NCI-H187 treated with DMSO at 0.1 percent for 48 hours (cell line): ENCODE measurements at regions not wholly inside any gene's neighbourhood (a gene's known extent, or its start where the extent isn't known, plus 50 kb on each side); places are given as distances from the start of the nearest gene placed in this dataset.
"Not testable (repeated sequence)": the region's sequence is repeated elsewhere in the genome, so short reads cannot be mapped to it uniquely, and the experiment has no call there.

ENCODE experiments used
- DNase-seq: peaks from one replicate; lab custom pipeline; 2025; lab: John Stamatoyannopoulos, UW

DNA sequence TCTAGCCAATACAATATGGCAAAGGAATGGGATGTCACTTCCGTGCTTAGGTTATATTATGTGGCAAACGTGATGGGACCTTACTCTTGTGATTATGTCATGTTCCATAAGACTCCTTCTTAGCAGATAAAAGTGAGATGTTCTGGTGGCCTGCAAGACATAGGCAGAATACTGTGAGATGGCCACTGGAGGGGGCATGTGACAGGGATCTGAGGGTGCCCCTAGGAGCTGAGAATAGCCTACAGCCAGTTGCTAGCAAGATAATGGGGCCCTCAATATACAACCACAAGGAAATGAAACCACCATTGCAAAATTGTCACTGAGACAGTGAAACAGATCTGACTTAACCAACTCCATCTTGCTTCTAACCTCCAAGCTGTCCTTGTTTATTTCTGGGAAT is 151.4 kb upstream of the SSTR1 start:
- DNase-seq, result no peak

DNA sequence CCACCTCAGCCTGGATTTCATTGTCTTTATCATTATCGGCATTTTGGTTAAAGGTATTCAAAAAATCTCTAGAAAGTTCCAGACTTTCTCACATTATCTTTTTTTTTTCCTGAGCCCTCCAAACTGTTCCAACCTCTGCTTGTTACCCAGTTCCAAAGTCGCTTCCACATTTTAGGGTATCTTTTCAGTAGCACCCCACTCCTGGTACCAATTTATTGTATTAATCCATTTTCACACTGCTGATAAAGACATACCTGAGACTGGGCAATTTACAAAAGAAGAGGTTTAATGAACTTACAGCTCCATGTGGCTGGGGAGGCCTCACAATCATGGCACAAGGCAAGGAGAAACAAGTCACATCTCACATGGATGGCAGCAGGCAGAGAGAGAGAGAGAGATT is 145.5 kb upstream of the SSTR1 start:
- DNase-seq, result not testable (repeated sequence)

DNA sequence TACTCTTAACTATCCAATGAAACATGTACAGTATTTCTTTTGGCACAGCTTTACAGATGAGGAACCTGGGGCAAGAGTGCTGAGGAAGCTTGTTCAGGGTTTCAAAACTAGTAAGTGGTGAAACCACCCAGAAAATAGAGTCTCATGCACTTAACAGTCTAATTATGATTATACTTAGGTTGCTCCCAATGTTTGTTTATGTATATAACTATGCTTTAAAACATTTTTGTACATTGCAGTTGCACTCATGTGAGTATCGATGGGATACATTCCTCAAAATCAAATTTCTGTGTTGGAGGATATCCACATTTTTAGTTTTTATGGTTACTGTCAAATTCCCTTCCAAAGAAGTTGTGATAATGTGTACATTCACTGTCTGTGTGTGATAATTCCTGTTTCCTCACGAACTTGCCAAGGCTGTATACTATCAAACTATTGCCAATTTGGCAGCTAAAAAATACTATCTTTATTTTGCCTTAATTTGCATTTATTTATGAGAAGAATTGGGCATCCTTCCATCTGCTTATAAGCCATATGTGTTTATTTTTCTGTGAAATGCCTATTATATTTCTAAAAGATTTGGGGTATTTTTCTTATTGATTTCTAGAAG is 143.9 kb upstream of the SSTR1 start:
- no peak for DNase-seq

DNA sequence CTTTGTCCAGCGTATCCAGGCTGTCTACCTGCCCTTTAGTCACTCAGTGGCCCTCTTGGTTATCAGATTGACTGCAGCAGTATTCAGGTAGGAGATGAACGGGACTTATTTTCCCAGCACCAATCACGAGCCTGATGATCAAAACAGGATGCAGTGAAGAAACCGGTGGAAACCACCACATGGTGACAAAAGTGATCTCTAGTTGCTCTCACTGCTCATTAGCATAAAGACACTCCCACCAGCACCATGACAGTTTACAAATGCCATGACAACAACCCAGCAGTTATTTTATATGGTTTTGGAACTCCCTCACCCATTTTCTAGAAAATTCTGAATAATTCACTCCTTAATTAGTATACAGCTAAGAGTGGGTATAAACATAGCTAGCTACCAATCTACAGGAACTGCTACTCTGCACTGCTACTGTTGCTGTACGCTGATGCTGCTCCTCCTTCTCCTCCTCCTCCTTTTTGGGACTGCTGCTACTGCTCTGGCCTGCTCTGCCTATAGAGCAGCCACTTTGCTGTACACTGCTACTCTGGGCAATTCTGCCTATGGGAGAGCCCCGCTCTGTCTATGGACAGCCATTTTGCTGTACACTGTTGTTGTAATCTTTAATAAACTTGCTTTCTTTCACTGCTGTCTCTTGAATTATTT is 142.5 kb upstream of the SSTR1 start:
- DNase-seq, result no peak

DNA sequence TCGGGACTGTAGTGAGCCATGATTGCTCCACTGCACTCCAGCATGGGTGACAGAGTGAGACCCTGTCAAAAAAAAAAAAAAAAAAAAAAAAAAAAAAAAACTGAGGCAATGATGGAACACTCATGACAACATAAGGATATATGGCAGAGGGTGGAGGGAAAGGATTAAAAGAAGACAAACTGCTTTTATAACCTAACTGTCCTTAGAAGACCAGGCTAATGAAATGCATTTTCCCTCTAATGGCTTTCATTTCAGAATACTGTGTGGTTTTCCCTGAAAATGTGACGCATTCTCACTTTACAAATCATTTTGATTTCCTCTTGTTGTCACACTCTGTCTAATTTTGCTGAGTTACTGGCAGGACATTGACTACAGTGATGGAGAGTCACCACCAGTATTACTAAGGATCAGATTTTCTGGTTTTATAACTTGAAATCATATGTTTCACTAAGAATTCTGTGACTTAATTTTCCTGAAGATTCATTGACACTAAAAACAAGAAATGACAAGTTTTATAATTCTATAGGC is 137.6 kb upstream of the SSTR1 start:
- DNase-seq, result no peak

DNA sequence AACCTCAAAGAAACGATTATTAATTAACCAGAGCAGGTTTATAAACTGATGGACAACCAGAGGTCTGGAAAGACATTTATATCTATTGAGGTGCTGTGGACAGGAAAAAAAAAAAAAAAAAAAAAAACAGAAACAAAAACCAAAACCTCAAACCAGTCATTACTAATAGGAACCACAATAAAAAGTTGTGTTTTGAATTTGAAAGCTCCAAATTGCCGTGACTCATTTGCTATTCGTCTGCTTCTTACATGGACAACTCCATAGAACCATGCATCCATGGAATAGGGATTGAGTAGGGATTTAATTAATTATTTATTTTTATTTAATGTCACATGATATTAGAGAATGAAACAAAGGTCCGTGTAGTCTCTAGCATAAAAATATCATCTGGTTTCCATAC is 134.1 kb upstream of the SSTR1 start:
- no peak for DNase-seq

DNA sequence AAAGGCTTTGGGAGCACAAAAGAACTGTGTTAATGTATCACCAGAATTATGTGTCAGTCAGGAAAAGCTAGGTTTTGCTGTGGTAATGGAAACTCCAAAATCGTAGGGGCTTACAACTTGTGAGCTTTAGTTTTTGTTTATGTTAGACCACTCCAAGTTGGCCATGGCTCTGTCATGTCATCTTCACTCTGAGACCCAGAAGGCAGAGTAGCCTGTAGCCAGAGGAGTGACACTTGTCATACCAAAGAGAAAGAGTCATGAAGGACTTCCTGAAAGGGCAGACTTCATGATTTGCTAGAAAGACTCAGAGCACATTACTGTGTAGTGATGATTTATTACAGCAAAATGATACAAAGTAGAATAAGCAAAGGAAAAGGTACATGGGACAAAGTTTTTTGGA is 133.6 kb upstream of the SSTR1 start:
- DNase-seq, result no peak

DNA sequence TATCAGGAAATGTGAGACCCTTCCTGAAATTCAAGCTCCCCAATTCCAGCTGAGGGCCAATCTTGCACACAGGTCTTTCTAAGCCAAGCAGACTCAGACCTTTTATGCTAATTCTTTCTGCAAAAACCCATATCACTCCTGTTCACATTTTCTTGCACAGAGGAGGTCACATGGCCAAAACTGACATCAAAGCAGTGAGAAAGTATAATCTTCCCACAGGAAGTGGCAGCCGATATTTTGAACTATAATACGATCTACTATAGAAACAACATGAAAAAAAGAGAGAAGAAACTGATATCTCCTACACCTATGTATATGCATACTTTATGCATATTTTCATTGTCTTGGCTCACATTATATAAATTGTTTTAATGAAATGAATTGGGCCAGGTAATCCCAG is 132.9 kb upstream of the SSTR1 start:
- no peak for DNase-seq

DNA sequence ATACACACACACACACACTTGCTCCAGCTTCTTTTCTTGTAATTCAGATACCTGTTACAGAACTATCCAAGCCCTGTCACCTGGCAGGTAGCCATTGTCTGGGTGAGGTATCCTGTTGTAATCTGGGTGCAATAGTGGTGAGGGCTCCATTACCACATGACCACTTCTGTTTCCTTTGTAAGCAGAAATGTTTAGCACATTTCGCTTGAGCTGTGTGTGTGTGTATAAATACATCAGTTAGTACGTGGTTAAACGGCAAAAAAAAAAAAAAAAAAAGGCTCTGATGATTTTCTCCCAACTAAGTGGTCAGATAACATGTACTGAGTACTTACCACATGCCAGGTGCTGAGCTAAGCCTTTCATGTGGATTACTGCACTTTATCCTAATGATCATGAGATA is 129.3 kb upstream of the SSTR1 start:
- DNase-seq, result no peak

DNA sequence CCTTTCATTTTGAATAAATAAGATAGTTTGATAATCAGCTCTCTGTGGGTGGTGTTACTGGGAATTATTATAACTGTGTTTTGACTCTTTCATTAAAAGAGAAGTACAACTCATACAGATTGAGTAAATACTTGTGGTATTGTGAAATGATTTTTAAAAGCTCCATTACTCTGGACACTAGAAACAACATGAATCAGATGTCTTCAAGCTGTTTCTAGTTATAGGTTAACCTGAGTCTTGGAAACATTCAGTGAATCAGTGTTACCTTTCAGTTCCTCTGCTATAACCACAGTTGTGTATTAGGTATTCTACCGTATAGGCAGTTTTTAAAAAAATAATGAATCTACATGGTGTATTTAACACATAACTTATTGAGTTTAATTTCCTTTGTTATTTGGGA is 128.4 kb upstream of the SSTR1 start:
- no peak for DNase-seq

DNA sequence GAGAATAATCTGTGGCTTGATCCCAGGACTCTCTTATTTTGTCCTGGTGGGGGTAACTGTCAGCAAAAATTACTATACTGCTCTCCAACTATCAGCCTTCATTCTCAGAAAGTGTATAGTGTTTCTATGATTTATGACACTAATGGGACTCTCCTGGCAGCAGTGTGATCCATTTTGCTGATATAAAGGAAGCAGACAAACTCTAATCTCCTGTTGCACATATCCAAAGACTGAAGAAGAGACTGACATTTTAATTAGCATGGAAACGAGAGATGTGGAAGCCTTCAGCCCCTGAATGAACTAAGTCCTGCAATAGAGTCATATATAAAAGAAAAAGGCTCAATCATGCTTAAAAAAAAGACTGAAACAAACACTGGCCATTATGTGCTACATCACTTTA is 127.8 kb upstream of the SSTR1 start:
- no peak for DNase-seq

DNA sequence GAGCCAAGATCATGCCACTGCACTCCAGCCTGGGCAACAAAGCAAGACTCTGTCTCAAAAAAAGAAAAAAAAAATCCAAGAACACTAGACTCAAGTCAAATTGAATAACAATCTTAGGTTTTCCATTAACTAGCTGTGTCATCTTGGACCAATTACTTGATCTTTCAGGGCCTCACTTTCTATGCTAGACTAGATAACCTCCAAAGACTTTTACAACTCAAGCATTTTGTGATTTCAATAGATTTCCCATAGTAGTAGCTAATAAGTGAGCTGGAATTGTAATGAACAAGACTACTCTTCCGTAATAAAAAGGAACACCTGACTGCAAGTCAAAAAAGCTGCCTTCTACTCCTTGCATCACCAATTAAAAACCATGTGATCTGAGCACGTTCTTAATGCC is 127.0 kb upstream of the SSTR1 start:
- DNase-seq, result no peak

DNA sequence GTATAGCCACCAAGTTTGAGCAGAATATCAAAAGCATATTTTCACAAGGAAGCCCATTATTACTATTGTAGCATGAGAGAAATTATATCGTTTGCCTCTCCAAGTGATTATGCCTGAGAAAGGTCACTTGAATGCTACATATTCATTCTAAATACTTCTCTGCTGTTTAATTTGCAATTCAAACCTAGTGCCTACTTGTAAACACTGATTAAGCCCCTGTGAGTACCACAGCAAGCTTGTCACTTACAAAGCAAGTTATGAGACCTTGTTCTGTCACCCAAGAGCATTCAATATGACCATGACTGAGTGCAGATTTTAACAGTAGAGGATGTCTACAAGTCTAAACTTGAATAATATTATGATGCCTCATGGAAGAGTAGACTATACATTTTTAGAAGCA is 124.7 kb upstream of the SSTR1 start:
- no peak for DNase-seq

DNA sequence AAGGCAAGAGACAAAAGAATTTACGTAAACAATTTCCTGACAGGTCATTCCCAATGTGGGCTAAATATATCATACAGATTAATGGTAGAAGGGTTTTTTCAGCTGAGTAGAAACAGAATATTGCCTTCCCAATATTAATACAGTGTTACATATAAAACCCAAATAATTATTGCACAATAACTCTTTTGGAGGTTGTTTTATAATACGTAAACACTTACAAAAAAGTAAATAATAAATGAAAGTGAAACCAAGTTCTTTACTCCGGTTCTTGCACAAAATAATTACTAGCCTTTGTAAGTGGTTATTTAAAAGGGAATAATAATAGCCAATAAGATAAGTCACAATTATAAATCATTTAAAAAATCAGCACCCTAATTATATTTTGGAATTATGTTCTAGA is 118.6 kb upstream of the SSTR1 start:
- no peak for DNase-seq

DNA sequence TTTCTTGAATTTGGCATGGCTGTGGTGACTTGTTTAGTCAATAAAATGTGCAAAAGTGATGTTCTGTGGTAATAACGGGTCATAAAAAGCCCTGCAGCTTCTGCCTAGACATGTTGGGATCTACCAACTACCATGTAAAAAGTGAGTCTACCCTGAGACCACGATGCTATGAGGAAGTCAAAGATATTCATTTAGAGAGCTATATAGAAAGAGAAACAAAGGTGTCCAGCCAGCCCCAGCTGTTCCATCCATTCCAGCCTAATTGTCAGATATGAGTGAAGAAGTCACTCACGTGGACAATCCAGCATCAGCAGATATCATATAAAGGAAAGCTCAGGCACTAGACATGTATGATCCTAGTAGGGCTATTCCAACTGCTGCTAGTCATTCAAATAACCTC is 117.2 kb upstream of the SSTR1 start:
- no peak for DNase-seq

DNA sequence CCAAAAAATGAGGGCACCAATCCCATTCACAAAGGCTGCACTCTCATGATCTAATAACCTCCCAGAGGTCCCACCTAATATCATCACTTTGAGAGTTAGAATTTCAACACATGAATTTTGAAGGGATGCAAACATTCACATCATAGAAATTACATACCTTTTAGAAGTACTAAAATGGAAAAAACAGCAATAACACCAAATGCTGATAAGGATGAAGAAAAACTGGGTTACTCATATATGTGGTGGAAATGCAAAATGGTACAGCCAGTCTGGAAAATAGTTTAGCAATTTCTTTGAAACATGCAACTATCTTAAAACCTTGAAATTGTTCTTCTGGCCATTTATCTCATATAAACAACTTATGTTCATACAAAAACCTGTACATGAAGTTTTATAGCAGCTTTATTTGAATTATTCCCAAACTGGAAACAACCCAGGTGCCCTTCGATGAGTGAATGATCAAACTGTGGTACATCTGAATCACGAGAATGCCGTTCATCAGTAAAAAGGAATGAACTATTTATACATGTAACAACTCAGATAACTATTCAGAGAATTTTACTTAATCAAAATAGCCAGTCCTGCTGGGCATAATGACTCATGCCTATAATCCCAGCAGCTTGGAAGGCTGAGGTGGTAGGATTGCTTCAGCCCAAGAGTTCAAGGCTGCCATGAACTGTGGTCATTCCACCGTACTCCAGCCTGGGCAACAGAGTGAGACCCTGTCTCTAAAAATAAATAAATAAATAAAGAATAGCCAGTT is 109.4 kb upstream of the SSTR1 start:
- DNase-seq, result no peak

DNA sequence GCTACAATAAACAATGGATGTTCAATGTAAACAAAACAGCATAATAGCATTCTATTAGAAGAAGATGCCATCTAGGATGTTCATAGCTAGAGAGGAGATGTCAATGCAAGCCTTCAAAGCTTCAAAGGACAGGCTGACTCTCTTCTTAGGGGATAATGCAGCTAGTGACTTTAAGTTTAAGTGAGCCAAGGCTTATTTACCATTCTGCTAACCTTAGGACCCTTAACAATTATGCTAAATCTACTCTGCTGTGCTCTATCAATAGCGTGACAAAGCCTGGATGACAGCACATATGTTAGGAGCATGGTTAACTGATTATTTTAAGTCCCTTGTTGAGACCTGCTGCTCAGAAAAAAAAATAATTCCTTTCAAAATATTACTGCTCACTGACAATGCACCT is 106.0 kb upstream of the SSTR1 start:
- no peak for DNase-seq

DNA sequence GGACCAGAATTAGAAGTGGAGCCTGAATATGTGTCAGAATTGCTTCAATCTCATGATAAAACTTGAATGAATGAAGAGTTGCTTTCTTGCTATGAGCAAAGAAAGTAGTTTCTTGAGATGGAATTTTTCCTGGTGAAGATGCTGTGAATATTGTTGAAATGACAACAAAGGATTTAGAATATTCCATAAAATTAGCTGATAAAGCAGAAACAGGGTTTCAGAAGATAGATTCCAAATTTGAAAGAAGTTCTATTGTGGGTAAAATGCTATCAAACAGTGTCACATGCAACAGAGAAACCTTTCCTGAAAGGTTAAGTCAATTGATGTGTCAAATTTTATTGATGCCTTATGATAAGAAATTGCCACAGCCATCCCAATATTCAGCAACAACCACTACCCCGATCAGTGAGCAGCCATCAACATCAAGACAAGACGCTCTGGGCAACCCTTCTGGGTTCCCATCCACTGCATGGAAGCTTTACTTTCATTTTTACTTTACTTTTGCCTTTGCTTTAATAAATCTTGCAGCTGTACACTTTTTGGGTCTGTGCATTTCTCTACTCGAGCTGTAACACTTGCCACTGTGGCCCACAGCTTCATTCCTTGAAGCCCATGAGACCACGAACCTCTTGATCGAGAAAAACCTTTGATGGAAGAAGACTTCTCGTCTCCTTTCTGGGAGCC is 104.0 kb upstream of the SSTR1 start:
- no peak for DNase-seq

DNA sequence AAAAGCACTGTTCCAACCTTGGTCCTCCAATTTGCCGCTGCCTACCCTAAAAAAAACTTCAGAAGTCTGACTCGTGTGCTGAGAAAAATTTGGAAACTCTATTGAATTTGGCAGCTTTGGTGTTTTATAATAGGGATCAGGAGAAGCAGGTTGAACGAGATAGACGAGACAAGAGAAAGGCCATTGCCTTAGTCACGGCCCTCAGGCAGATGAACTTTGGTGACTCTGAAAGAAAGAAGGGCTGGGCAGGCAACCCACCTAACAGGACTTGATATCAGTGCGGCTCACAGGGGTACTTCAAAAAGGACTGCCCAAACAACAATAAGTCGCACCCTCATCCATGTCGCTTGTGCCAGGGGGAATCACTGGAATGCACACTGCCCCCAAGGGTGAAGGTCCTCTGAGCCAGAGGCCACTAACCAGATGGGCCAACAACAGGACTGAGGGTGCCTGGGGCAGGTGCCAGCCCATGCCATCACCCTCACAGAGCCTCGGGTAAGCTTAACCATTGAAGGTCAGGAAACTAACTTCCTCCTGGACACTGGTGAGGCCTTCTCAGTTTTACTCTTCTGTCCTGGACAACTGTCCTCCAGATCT is 102.5 kb upstream of the SSTR1 start:
- DNase-seq, result no peak

DNA sequence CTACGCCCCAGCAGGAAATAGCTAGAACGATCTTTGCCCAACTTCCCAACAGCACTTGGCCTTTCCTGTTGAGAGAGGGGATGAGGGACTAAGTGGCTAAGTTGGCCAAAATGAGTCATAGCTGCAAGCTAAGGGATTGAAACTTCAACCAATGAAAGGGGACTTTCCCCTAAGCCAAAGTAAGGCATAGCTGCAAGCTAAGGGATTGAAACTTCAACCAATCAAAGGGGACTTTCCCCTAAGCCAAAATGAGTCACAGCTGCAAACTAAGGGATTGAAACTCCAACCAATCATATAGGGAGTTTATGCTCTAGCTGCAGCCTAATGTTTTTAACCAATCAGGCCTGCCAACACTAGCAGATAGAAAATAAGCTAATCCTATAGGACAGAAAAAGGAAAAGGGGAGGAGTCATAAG is 100.5 kb upstream of the SSTR1 start:
- no peak for DNase-seq

DNA sequence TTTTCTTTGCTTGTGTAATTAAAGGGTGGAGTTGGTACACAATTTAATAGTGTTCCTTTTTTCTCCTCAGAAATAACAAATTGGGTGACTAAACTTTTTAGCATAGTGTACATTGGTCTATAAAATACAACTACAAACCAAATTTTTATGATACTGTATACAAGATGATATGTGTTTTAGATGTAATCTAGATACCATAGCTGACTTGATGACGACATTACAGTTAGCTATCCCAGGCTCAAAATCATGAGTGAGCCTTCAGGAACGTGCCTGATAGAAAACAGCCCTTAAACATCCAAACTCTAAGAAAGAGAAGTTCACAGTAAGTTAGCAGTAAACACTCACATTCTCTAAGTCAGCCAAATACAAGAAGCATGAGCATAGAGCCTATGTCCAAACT is 99.0 kb upstream of the SSTR1 start:
- DNase-seq, result no peak

DNA sequence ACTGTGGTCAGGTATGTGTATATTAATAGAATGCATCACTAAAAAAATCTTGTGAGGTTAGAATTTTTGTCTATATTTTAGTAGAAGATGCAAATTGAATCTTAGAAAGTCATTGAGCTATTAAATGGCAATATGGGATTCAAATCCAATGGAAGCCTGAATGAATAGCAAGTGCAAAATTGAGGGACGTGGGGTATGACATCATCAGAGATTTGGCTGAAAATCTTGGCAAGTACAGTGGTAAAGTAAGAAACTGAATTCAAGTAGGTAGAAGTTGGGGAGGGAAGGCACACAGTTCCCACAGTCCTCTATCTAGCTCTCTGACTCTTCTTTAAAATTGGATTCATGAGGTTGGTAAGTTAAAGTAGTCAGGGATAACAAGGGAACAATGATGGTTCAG is 97.4 kb upstream of the SSTR1 start:
- DNase-seq, result no peak
